Stimulated activated CD8-positive, alpha-beta memory T cell treated with anti-CD3 and anti-CD28 coated beads, Interleukin-7, amount 100 ng/mL, for 1 hour (primary cell): ENCODE measurements at regions not wholly inside any gene's neighbourhood (a gene's known extent, or its start where the extent isn't known, plus 50 kb on each side); places are given as distances from the start of the nearest gene placed in this dataset.

ENCODE experiments used
- DNase-seq, 2 donors: peaks; one replicate each; pipeline ENCODE4 v3.0.0-alpha.2; 2020; ENCODE audit warnings: low read depth in 2 of 2

DNA sequence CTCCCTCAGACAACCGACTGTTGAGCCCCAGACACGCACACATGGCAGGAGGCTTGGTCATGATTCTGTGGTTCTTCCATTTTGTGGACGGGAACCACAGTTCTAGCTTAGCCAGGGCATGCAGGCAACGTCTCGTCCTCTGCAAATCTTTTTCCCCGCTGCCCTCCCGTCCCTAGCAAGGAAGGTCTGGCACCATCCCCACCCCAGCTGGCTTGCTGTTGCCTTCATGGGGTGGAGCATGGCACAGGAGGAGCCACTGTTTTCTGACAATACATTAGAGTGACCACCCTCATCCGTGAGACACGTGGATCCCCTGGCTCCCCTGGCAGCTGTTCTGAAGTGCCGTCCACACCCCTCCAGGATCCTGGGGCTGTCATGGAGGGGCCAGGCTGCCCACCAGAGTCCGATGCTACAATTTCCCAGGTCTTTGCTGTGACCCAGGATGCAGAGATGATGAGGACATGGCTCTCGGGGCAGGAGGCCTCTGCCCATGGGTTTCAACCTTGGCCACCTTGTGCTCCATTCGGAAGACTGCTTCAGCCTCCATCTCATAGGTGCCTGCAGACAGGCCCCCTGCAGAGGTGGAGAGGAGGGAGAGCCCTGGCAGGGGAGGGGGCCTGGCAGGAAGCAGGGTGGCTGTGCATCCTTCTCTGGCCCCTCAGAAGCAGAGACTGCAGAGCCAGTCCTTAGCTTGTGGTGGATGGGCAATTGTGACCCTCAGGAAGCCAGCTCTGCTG, 233.6 kb downstream of the GLRX3 start:
- no peak for DNase-seq

DNA sequence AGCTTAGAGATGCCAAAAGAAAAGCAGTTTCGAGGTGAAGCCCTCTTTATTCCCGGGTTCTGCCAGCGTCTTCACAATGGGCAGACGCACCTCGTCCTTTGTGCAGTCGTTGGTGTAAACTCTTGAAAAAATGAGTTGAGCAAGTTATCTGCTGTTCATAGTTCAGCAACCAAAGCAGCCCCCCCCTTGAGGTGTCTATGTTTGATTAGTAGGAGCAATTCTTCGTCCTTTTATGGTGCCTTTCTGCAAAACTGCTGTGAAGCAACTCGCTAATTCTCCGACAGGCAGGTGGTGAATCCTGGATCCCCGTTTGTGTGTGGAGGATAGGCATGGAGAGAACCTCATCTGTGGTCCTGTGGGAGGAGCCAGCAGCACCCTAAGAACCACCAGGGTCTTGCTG, 234.5 kb downstream of the GLRX3 start:
- DNase-seq, result no peak

DNA sequence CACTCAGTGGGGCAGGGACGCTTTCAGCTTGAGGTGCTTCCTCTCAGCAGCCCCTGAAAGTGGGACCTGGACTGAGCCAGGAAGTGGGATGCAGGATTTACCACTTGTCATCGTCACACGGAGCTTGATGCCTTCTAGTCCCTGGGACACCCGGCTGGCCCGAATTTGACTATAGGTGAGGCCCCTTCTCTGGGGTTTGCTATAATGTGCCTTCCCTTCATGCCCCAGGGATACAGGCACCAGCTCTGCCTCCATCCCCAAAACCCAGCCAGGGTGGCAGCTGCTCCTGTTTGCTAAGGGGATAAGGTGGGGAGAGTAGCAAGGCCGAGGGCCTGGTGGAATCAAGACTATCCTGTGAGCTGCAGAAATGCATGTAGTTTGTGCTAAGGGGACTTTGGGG, 235.0 kb downstream of the GLRX3 start:
- no peak for DNase-seq

DNA sequence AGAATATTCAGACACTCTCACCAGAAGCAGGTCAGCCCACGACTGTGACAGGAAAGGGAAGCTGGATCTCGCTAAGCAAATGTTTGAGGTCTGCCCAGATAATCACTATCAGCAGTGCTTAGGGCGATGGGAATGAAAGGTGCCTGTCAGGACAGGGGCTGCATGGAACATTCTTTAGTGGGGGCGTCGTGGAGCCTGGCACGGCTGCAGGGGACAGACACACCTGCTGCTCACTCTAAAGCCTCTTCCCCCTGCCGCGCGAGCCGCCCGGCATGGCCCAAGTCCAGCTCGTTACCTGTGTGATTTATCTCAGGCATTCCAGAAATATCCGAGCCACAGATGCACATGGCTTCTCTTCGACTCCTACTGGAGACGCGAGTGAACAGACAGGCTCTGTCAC, 235.5 kb downstream of the GLRX3 start:
- no peak for DNase-seq

DNA sequence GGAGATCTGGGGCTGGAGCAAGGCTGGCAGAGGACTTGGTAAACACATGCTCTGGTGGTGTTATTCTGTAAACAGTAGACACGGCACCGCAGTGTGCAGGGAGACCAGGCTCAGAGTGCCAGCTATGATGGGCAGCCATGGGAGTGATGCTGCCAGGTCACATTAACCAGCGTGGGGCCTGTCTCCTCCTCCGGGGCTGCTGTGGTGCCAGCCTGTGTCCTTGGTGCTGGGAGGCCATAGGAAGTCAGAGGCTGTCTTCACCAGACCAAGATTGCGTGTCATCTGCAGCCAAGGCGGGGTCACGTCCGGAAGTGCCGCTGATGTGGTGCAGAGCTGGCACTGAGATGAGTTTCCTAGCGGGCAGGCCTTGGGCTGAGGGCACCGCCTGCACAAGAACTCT, 236.0 kb downstream of the GLRX3 start:
- no peak for DNase-seq

DNA sequence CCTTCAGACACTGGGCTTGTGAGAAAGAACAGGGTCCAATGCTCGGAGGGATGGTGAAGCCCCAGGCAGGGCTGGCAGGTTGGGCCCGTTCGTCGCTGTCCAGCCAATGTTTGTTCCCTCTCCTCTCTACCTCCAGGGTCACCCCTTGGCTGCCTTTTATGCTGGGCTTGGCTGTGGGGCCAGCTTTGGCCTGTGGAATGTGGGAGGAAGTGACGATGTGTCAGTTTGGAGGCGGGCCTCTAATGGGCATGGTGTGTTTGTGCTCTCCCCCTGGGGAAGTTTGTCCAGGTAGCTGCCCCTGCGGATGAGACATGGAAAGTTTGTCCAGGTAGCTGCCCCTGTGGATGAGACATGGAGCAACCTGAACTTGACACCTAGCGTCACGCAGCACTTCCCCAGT, 236.7 kb downstream of the GLRX3 start:
- DNase-seq, result no peak

DNA sequence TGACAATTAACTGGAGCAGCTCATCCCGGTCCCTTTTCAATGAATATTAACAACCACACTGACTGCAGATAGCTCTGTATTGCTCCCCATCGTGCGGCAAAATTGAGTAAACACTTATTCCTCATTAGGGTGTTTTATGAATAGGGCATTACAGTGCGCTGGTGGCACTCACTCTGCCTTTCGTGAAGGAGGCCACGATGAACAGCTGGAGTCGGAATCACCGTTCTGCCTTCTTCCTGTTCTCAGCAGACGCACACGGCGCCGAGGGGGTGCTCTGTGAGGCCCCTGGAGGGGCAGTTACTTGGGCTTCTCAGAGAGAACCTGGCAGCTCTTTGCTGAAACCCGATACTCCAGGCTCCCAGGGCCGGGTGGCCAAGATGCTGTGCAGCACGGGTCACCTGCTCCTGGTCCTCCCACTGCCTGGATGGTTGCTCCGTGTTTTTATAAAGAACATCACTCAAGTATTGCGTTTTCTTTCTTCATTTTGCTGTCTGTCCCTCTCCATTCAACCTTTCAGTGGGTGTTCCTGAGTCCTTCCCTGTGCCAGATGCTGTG, 241.9 kb downstream of the GLRX3 start:
- no peak for DNase-seq

DNA sequence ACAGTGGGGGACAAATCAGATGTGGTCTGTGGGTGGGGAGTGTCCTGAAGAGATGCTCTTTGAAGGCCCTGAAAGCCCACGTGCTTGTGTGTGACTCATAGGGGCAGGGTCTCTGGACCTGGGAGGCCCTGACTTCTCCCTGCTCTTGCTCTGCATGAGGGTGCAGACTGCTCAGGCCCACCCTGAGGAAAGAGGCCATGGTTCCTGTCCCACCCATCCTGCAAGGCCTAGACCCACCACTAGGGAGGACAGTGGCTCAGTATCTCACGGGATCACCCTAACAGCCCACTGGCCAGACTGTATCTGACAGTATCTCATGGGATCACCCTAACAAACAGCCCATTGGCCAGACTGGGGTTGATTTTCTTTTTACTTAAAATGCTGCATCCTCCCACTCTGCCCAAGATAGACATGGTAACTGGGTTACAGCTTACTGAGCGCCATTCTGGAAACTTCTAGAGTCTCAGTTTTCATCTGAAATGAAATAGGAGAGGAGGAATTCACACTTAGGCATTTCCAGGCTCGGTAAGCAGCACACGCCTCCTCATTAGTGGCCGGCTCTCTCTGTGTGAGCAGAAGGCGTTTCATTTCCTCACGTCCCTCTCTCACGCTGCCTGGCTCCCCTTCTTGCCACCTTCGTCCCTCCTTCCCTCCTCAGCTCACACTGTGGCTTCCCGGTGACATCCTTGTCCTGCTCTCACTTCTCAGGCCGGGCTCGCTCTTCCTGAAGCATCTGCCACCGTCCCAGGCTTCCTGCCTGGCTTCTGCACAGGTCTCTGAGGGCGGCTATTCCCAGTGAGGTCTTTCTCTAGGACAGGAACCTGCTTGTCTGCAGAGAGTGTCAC, 242.6 kb downstream of the GLRX3 start:
- no peak for DNase-seq

DNA sequence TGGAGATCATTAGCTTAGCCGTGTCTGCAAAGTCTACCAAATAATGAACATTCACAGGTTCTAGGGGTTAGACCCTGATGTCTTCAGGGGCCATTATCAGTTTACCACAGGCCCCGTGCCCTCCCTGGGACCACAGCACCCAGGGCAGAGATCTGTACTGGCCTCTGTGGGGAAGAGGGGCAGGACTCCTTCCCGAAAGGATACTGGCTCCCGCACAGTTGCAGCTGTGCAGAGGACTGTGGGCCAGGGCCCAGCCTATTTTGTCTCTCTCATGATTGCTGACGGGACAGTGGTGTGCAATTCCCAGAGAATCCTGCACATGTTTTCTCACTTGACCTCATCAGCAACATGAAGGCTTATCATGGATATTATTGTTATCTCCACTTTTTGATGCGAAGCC, 243.9 kb downstream of the GLRX3 start:
- DNase-seq, result no peak

DNA sequence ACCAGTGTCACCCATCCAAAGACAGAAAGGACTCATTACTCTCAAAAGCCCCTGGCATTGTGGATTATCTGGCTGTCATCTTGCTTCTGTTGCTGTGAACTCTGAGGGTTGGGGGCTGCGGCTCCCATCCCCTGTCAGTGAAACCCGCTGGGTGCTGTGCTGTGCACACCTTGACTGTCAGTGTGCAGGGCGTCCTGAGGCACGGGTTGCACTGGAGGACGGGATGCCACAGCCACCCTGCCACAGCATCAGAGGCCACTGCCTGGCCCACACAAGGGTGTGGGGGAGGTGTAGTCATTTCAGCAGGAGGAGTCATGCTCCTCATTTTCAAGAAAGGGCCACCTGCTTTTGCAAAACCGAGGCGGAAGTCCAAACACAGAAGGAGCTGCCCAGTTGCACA, 245.8 kb downstream of the GLRX3 start:
- DNase-seq, result no peak

DNA sequence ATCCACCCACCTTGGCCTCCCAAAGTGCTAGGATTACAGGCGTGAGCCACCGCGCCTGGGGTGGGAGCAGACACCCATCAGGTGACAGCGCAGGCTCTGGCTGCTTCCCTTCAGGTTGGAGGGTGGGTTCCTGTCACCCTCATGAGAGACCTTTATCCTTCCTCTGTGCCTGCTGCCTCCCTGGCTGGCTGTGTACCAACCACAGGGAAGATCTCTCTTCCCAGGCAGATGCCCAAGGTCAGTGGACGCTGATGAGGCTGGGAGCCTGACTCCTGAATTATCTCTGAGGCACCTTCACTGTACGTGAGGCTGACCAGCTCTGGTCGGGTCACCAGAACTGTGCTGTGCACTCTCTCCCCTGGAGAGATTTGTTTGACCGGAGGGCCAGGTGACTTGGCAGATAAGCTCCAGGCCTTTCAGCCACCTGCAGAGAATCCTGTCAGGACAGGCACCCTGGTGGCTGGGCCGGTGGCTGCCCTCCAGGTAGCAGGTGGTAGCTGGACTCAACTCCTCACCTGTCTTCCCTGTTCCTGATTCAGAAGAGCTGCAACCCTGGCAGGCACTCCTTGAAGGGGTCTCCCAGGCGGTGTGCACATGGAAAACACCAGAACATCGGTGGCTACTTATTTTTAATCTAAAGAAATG, 251.9 kb downstream of the GLRX3 start:
- DNase-seq, result no peak

DNA sequence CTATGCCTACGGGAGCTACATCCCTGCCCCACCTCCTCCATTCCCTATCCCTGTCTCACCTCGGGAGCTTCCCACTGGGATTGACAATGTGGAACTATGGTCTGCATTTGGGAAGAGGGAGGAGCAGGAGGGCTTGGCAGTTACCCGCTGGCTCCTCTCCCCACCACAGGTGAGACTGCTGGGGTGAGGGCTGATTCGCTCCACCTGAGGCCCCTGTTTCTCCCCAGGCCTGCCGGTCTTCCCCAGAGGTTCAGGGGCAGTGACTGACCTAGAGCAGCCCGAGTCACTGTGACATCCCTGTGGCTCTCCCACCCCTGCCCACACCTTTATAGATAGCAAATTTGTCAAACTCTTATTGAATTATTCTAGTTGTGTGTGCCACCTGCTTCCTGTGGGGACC, 252.6 kb downstream of the GLRX3 start:
- DNase-seq, result no peak

DNA sequence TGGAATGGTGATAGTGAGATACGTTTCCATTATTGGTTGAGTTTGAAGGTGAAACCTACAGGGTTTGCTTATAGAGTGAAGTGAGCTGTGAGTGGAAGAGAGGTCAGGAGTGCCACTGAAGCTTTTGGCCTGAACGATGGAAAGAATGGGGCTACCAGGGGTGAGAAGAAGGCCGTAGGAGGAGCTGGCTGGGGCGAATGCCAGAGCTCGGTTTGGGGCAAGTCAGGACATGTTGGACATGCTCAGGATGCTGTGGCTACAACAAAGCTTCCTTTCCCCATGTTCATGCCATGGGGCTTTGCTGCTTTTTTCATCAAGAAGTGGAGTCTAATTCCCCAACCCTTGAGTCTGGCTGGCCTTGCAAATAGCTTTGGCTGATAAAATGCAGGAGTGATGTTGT, 253.7 kb downstream of the GLRX3 start:
- no peak for DNase-seq

DNA sequence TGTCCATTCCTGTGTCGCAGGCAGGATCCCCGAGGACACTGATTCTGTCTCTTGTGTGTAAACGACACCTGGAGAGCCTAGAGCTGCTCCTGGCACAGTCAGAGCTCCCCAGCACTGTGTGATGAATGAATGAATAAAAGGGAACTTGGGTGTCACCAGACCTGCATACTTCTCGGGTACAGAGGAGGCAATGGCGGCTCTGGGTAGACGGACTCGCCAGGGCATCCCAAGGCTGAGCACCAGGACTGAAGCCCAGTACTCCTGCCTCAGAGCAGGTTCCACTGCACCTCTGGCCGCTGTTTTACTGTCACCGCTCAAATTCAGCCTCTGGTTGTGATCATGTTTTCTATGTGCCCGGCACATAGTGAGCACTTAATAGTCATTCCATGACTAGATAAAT, 255.8 kb downstream of the GLRX3 start:
- DNase-seq, result no peak

DNA sequence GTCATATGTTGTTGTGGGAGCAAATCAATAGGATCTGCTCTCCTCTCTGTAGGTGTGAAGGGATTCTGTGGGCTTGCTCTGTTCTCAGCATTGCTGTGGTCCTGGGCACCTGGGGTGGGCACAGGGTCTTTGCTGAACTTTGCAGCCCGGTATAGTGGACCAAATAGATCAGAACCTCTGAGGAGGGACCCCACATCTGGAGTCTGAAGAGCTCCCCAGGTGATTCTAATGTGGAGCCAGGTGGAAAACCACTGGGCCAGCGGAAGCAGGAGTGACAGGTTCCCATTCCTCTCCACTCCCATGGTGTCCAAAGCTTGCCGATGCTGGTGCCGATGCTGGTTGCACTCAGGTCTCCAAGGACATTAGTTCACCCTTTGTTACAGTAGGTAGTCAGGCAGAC, 257.2 kb downstream of the GLRX3 start:
- no peak for DNase-seq

DNA sequence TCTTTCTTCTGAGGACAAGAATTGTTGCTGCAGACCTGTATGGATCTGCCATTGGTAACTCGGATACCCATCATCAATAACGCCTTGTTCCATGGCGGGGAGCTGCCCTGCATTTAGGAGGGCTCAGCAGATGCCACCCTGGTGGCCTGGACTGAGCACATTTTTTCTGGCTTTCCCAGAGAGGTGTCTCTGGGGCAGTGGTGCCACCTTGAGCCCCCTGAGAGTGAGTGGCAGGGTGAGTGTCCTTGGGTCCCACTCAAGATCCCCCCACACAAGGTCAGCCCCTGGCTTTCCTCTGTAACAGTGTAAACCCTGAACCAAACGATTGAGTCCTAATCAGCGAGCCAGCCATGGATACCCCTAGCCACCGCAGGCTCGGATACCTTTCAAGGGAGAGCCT, 258.6 kb downstream of the GLRX3 start:
- no peak for DNase-seq

DNA sequence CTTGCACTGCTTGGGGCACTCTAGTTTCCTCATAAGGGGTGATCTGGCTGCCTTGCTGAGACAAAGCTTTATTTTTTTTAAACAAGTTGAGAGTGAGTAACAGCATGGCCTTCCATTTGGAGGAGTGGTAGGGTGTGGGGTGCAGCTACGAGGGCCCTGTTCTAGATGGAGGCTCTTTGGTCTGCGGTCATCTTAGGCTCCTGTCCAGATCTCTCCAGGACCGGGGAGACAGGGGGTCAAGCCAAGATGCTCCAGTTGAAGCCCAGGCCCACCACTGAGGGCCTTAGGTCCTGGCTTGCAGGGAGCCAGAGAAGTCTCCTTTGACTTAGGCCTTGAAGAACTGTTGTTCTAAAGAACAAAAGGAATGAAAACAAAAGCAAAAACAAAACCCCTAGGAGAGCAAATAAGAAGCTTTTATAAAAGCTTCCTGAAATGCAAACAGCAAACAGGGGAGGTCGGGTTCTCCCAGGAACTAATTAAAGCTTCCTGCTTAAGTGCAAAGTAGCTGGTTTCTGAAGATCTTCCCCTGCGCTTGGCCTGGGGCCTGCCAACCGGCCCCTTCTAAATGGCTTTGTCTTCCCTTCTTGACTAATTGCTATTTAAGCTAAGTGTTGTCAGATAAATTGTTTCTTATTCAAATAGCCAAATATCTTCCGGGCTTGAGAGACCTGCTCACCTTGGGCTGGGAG, 259.2 kb downstream of the GLRX3 start:
- no peak for DNase-seq

DNA sequence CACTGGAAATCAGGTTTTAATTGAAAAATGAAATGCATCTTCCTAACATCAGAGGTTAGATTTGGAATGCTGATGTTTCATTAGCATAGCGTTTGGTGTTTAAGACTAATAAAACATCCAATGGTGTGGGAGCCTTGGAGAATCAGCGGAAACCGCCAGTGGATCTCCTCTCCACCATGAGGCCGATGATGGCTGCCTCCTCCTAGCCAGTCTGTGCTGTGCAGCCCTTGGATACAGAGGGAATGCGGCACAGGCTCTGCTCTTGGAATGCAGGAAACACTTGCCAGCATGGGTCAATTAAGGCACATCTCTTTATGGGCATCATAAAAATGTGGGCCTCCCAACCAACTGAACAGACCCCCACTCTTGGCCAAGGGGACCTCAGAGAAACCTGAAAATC, 259.9 kb downstream of the GLRX3 start:
- no peak for DNase-seq

DNA sequence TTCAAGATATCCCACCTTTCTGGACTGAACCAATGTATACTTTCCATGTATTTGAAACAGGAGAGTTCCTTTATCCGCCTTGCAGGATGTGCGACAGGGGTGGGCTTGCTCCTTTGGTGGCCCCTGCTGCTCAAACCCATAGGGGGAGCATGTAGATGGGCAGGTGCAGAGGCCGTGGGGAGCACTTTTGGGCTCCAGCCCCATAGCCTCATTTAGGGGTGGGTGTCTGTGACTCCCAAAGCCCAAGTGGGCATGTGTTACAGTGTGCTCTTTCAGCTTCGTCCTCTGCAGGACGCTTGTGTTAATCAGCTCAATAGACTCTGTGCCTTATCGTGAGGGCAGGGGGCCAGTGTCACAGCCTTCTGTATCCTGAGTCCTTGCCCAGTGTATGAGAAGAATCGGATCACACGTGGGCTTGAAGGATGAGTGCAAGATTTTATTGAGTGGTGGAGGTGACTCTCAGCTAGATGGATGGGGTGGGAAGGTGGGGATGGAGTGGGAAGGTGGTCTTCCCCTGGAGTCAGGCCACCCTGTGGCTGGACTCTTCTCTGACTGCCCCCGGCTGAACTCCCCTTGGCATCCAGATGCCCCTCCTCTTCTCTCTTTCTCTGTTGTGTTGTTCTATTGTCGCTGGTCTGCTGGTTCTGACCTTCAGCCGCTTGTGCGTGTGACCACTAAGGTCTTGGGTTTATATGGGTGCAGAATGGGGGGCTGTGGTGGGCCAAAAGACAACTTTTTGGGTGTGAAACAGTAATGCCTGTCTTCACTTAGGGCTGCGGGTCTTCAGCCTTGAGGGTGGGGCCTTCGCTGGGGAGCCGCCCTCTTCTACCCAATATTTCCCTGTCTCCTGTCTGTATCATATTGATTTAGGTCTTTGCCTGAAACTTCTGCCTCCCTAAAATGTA, 262.2 kb downstream of the GLRX3 start:
- DNase-seq, result no peak

DNA sequence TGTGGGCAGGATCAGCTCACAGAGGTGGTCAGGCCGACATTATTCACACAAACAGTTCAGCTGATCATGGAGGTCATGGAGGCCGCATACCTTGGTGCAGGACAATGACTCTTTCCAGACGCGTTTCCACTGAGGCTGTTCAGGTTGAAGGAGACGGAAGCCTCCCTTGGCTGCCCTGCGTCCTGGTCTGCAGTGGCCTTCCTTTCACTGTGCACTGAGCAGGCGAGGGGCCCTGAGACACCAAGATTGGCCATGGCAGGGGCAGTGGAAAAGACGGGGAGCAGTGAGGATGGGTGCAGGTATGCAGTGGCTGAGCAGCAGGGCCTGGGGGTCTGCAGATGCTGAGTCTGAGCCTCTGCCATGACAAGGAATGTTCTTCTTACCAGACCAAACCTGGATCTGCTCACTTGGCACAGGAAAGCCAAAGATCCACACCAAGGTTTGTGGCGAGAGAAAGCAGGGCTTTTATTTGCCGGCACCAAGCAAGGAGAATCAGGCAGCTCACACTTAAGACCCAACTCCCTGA, 263.3 kb downstream of the GLRX3 start:
- DNase-seq, result no peak

DNA sequence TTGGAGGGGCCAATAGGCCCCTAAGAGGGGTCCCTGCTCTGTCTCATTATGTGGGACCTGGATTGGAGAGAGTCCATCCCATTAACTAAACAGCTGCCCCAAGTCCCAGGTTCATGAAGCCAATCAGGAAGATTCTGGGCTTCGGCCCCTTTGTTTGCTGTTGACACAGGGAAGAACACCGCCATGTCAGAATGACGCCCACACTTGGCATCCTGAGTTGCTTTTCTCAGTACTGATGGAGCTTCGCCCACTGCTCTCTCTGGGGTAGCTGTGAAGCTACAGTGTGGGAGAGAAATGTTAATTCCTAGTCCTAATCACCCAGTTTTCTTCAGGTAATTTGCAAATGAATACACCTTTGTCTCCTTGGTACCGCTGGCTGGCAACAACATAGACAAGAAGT, 264.7 kb downstream of the GLRX3 start:
- no peak for DNase-seq
